OCI-LY7 (cell line): ENCODE measurements at regions not wholly inside any gene's neighbourhood (a gene's known extent, or its start where the extent isn't known, plus 50 kb on each side); places are given as distances from the start of the nearest gene placed in this dataset.

Experiments used
- EZH2phosphoT487 ChIP-seq: fragments of 200-600 bp; sonication (generic); IDR thresholded peaks from 2 replicates; pipeline ENCODE4 v1.6.1; 2018; ENCODE audit warnings: low read depth, borderline replicate concordance, mild to moderate bottlenecking, mixed run types, antibody characterized with exemption, low read length, moderate library complexity, mixed read lengths
- TF ChIP-seq, protein P1 (sequence below): fragments of 200-600 bp; sonication (generic); conservative IDR thresholded peaks from 2 replicates; pipeline ENCODE4 v1.5.1; 2014; ENCODE audit warnings: mild to moderate bottlenecking, antibody characterized with exemption, low read length, moderate library complexity, mixed read lengths

DNA sequence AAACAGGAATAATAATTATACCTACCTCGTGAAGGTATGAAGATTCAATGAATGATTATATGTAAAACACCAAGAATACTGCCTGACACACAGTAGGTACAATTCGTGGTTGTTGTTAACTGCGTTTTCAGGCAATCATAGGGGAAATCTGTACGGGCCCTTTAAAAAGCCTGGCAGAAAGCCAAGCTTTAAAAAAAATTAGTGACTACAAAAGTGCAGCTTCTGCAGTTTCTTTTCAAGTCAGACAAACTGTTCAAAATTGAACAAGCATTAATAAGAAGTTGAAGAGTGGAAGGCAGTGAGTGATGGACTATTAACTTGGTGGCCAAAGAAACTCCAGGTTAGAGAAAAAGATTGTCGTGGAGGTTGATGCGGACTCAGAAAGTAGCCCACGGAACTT lies 85.9 kb upstream of the TRIO start:
- TF ChIP-seq, protein P1, sequence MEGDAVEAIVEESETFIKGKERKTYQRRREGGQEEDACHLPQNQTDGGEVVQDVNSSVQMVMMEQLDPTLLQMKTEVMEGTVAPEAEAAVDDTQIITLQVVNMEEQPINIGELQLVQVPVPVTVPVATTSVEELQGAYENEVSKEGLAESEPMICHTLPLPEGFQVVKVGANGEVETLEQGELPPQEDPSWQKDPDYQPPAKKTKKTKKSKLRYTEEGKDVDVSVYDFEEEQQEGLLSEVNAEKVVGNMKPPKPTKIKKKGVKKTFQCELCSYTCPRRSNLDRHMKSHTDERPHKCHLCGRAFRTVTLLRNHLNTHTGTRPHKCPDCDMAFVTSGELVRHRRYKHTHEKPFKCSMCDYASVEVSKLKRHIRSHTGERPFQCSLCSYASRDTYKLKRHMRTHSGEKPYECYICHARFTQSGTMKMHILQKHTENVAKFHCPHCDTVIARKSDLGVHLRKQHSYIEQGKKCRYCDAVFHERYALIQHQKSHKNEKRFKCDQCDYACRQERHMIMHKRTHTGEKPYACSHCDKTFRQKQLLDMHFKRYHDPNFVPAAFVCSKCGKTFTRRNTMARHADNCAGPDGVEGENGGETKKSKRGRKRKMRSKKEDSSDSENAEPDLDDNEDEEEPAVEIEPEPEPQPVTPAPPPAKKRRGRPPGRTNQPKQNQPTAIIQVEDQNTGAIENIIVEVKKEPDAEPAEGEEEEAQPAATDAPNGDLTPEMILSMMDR: no peak
- TF ChIP-seq EZH2phosphoT487: no peak
